GM12878 (cell line): ENCODE measurements at regions not wholly inside any gene's neighbourhood (a gene's known extent, or its start where the extent isn't known, plus 50 kb on each side); places are given as distances from the start of the nearest gene placed in this dataset.

ENCODE experiments used
- ATAC-seq: fragments of 200-7000 bp; cut with Tn5 transposase; 3 replicates; pipeline ENCODE4 v1.9.1; 2020; ENCODE audit warnings: mild to moderate bottlenecking, moderate library complexity
- BruUV-seq: library from RNA; stranded (reverse); fragments of 400-500 nt; replicated peaks from 2 replicates; lab custom pipeline; 2021; lab: Mats Ljungman, UMichigan
- CTCF ChIA-PET: fragments of 300-600 bp; sonication (Branson Sonifier 250); formaldehyde crosslinking; extraction: SDS; loops from one replicate; lab custom pipeline; 2021; ENCODE audit warnings: inconsistent platforms; lab: Yijun Ruan, JAX
- POLR2A ChIA-PET: fragments of 350-600 bp; formaldehyde crosslinking; extraction: SDS; loops from one replicate; lab custom pipeline; 2021; ENCODE audit warnings: inconsistent platforms; lab: Charles Lee
- RAD21 ChIA-PET: fragments of 300-600 bp; sonication (Branson Sonifier 250); formaldehyde crosslinking; loops from one replicate; lab custom pipeline; 2023; ENCODE audit warnings: antibody characterized with exemption; ENCODE audit not compliant: unreplicated experiment; lab: Charles Lee
- SMC1A ChIA-PET: fragments of 300-600 bp; sonication (Branson Sonifier 250); formaldehyde crosslinking; loops from one replicate; lab custom pipeline; 2023; ENCODE audit not compliant: unreplicated experiment, uncharacterized antibody; lab: Charles Lee
- DNase-seq: peaks from one replicate; pipeline ENCODE4 v3.0.0-alpha.2; 2011; ENCODE audit warnings: low read depth, low spot score
- FAIRE-seq: peaks from 3 replicates; lab custom pipeline; 2011; peaks lifted over from hg19 to GRCh38; lab: Jason Lieb, UNC
- H2AFZ ChIP-seq: 2 replicates; pipeline ENCODE4 v1.6.0; 2011; ENCODE audit warnings: low read depth, low read length, control low read depth; ENCODE audit not compliant: control insufficient read depth
- H3K27ac ChIP-seq: 2 replicates; pipeline ENCODE4 v1.5.1; 2011; ENCODE audit warnings: control low read depth; ENCODE audit not compliant: control insufficient read depth, insufficient read depth
- H3K27me3 ChIP-seq, 2 experiments: replicated peaks in 1 of 2; 2 replicates each; pipeline versions ENCODE4 v1.6.0 to v1.6.1; 2011; ENCODE audit warnings: low read length in 1 of 2; ENCODE audit not compliant: control insufficient read depth in 2 of 2, insufficient read depth in 2 of 2
- H3K36me3 ChIP-seq, 2 experiments: 2 replicates each; pipeline ENCODE4 v1.5.1; 2011; ENCODE audit warnings: low read length in 1 of 2; ENCODE audit not compliant: control insufficient read depth in 2 of 2, insufficient read depth in 2 of 2
- H3K4me1 ChIP-seq: 2 replicates; pipeline ENCODE4 v1.6.1; 2011; ENCODE audit warnings: mild to moderate bottlenecking, low read length, moderate library complexity, mixed read lengths; ENCODE audit not compliant: control insufficient read depth, insufficient read depth
- H3K4me2 ChIP-seq: 2 replicates; pipeline ENCODE4 v1.6.0; 2011; ENCODE audit warnings: control low read depth; ENCODE audit not compliant: control insufficient read depth, insufficient read depth
- H3K4me3 ChIP-seq: fragments of 200-600 bp; sonication (generic); 2 replicates; pipeline ENCODE4 v1.5.1; 2016
- H3K79me2 ChIP-seq: 2 replicates; pipeline ENCODE4 v1.6.0; 2011; ENCODE audit warnings: low read length; ENCODE audit not compliant: control insufficient read depth, insufficient read depth
- H3K9ac ChIP-seq: 2 replicates; pipeline ENCODE4 v1.8.0; 2011; ENCODE audit warnings: low read length, control low read depth, mixed read lengths; ENCODE audit not compliant: control insufficient read depth, insufficient read depth
- H3K9me3 ChIP-seq: replicated peaks from 3 replicates; pipeline ENCODE4 v1.5.1; 2011; ENCODE audit warnings: mild to moderate bottlenecking, low read length; ENCODE audit not compliant: control insufficient read depth, insufficient read depth
- H4K20me1 ChIP-seq: 2 replicates; pipeline ENCODE4 v1.6.0; 2011; ENCODE audit not compliant: control insufficient read depth, insufficient read depth
- CHD2 ChIP-seq: IDR thresholded peaks from 2 replicates; pipeline ENCODE4 v1.6.1; 2011; ENCODE audit warnings: low read depth, low read length, improper control_type of control experiment, borderline replicate concordance
- CHD4 ChIP-seq: fragments of 200-600 bp; sonication (generic); IDR thresholded peaks from 2 replicates; pipeline ENCODE4 v1.6.1; 2016; ENCODE audit warnings: mild to moderate bottlenecking
- CTCF ChIP-seq, 3 experiments: IDR thresholded peaks in 2 of 3; conservative IDR thresholded peaks in 1 of 3; 2 replicates each; pipeline ENCODE4 v1.5.1; 2011; ENCODE audit warnings: low read depth in 3 of 3, low read length in 3 of 3, mild to moderate bottlenecking in 3 of 3, control low read depth in 2 of 3, moderate library complexity in 2 of 3, inconsistent platforms in 1 of 3, mixed read lengths in 1 of 3; ENCODE audit not compliant: control insufficient read depth in 2 of 3, insufficient read depth in 1 of 3; ENCODE audit errors: extremely low read depth in 1 of 3
- E4F1 ChIP-seq: fragments of 450-650 bp; IDR thresholded peaks from 2 replicates; pipeline ENCODE4 v1.6.1; 2018; ENCODE audit warnings: borderline replicate concordance, mild to moderate bottlenecking; ENCODE audit not compliant: partially characterized antibody
- ESRRA ChIP-seq: IDR thresholded peaks from 2 replicates; pipeline ENCODE4 v1.6.1; 2012; ENCODE audit warnings: mild to moderate bottlenecking, low read length, improper control_type of control experiment
- HDAC6 ChIP-seq: fragments of 200-600 bp; sonication (generic); IDR thresholded peaks from one replicate; pipeline ENCODE4 v1.8.0; 2017; ENCODE audit warnings: antibody characterized with exemption; ENCODE audit not compliant: unreplicated experiment
- MAX ChIP-seq: IDR thresholded peaks from 2 replicates; pipeline ENCODE4 v1.6.1; 2012; ENCODE audit warnings: low read depth, low read length, improper control_type of control experiment
- MYB ChIP-seq: fragments of 150-350 bp; IDR thresholded peaks from 2 replicates; pipeline ENCODE4 v1.6.1; 2014; ENCODE audit warnings: mild to moderate bottlenecking, low read depth, low read length, borderline replicate concordance
- NR2C2 ChIP-seq: IDR thresholded peaks from 2 replicates; pipeline ENCODE4 v1.6.1; 2011; ENCODE audit warnings: borderline replicate concordance, low read depth; ENCODE audit not compliant: control insufficient read depth, insufficient read length
- NRF1 ChIP-seq: conservative IDR thresholded peaks from 2 replicates; pipeline ENCODE4 v1.6.1; 2011; ENCODE audit warnings: mild to moderate bottlenecking, low read depth, low read length, improper control_type of control experiment
- RB1 ChIP-seq: fragments of 450-650 bp; formaldehyde crosslinking; IDR thresholded peaks from 2 replicates; pipeline ENCODE4 v1.6.1; 2017; ENCODE audit warnings: mild to moderate bottlenecking, borderline replicate concordance
- RUNX3 ChIP-seq: IDR thresholded peaks from 2 replicates; pipeline ENCODE4 v1.6.1; 2012; ENCODE audit warnings: low read length, inconsistent platforms
- SMAD5 ChIP-seq: IDR thresholded peaks from 2 replicates; pipeline ENCODE4 v1.6.1; 2016; ENCODE audit warnings: antibody characterized with exemption, low read depth
- SRF ChIP-seq, 2 experiments: IDR thresholded peaks; 2 replicates each; pipeline ENCODE4 v1.6.1; 2011; ENCODE audit warnings: low read depth in 2 of 2, low read length in 2 of 2, mild to moderate bottlenecking in 1 of 2, moderate library complexity in 1 of 2
- TCF12 ChIP-seq: IDR thresholded peaks from 2 replicates; pipeline ENCODE4 v1.6.1; 2011; ENCODE audit warnings: low read depth, mild to moderate bottlenecking, low read length
- USF1 ChIP-seq: IDR thresholded peaks from 2 replicates; pipeline ENCODE4 v1.6.1; 2011; ENCODE audit warnings: borderline replicate concordance, low read depth, mild to moderate bottlenecking, moderate library complexity, mixed read lengths, low read length; ENCODE audit not compliant: insufficient read depth; ENCODE audit errors: extremely low read length
- USF2 ChIP-seq: IDR thresholded peaks from 2 replicates; pipeline ENCODE4 v1.6.1; 2011; ENCODE audit warnings: low read depth, low read length, improper control_type of control experiment, borderline replicate concordance
- WGBS: methylation state at CpG from one replicate; pipeline ENCODE4 v1.1.6; 2016; ENCODE audit warnings: low lambda C conversion rate; ENCODE audit not compliant: insufficient replicate concordance, insufficient coverage; ENCODE audit errors: missing lambda C conversion rate; 5-methylcytosine and 5-hydroxymethylcytosine counted together
- in situ Hi-C: fragments of 300-500 bp; cut with MboI; formaldehyde crosslinking; loops from 9 replicates; pipeline ENCODE4 v1.14.3; 2018; ENCODE audit warnings: mixed read lengths
- intact Hi-C: fragments of 100-400 bp; cut with micrococcal nuclease; formaldehyde crosslinking; loops from one replicate; pipeline ENCODE4 v1.14.2; 2022; ENCODE audit not compliant: unreplicated experiment

- Histone ChIP-seq H3K27ac (no peak overlapping the region), H3K36me3 (no peaks in the 10 kb centered on the region), H3K4me3 (no peak overlapping the region), H3K9ac (no peak overlapping the region), H3K27me3 (no peaks in the 10 kb centered on the region), H3K79me2 (no peaks in the 10 kb centered on the region), H3K4me1 (no peaks in the 10 kb centered on the region), H4K20me1 (no peaks in the 10 kb centered on the region), H2AFZ (no peak overlapping the region), H3K4me2 (no peak overlapping the region), H3K9me3 (no peaks in the 10 kb centered on the region; the same call in 2 of the 3 replicates)
- intact Hi-C loops (no loop called here), in situ Hi-C loops (no loop called here)
- ATAC-seq: no peak
- ChIA-PET SMC1A (no interaction called here), RAD21 (interaction anchor here (0.9 kb wide), 1 partner anchor 10 kb away, joined by 3 read pairs; no protein-coding TSS in a partner anchor), CTCF (no interaction called here), POLR2A (no interaction called here)
- no peak for FAIRE-seq
- no TSS peak for BruUV-seq
- WGBS: 0% methylated on average over 1 of the region's 1 CpG
- DNase-seq: no peak
- TF ChIP-seq USF1: no peak
- TF ChIP-seq HDAC6: no peak
- TF ChIP-seq SRF (IDR thresholded peaks at IDR 0.05; ENCODE audit: low read depth in 2 of 2, low read length in 2 of 2): no peak
- no peak for TF ChIP-seq SMAD5
- TF ChIP-seq RUNX3: no peak
- TF ChIP-seq NRF1: no peak
- TF ChIP-seq ESRRA: no peak
- no peak for TF ChIP-seq CHD2
- TF ChIP-seq CHD4: no peak
- TF ChIP-seq CTCF (IDR thresholded peaks at IDR 0.05 in 2 of 3, conservative IDR thresholded peaks at IDR 0.05 in 1 of 3; ENCODE audit: control insufficient read depth in 2 of 3, extremely low read depth in 1 of 3, insufficient read depth in 1 of 3, low read depth in 3 of 3, low read length in 3 of 3): no peak
- no peak for TF ChIP-seq MYB
- no peak for TF ChIP-seq USF2
- TF ChIP-seq MAX: no peak
- TF ChIP-seq NR2C2: no peak
- TF ChIP-seq E4F1: no peak
- TF ChIP-seq TCF12: no peak
- TF ChIP-seq RB1: no peak
Observed at GRCh38 chr10:31720546-31720945, 208.1 kb downstream of the ARHGAP12 start.
